HG02610 (cell line): ENCODE measurements at regions not wholly inside any gene's neighbourhood (a gene's known extent, or its start where the extent isn't known, plus 50 kb on each side); places are given as distances from the start of the nearest gene placed in this dataset.

Experiments used
- ATAC-seq: cut with Tn5 transposase; IDR thresholded peaks from one replicate; pipeline ENCODE4 v1.9.1; 2021; ENCODE audit warnings: mild to moderate bottlenecking, moderate library complexity; ENCODE audit not compliant: unreplicated experiment

DNA sequence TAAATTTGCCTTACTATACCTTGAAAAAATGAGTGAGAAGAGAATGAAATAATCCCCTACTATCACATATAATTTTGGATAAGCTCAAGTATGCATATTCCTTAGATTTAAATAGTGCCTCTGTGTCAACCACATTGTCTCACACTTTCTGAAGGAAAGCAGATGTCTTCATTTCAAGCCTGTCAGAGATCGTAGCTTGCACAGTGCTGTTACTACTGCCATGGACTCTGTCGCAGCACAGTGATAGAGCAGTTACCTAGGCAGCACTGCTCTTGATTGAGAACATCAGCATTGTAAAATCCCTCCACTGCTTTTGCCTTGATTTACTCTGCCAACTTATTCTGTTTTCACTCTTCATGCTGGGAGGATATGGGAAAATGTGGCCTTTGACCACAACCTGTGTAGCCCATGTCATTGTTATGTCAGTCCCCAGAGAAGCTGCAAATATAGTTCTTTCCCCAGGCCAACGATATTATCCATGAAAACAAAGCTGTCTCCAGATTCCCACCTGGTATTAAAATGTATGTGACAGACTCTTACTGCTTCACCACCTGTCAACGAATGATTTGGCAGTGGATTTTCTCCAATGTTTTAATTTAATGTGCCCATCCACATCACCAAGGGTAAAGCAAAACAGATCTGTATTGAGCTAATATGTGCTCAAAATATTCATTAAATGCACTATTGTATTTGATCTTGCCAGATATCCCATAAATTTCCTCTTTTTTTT lies 675.7 kb downstream of the METTL4 start:
- ATAC-seq, result no peak

GRCh38 chr18:1906421-1906820 lies 664.9 kb downstream of the METTL4 start:
- ATAC-seq, result no peak

DNA sequence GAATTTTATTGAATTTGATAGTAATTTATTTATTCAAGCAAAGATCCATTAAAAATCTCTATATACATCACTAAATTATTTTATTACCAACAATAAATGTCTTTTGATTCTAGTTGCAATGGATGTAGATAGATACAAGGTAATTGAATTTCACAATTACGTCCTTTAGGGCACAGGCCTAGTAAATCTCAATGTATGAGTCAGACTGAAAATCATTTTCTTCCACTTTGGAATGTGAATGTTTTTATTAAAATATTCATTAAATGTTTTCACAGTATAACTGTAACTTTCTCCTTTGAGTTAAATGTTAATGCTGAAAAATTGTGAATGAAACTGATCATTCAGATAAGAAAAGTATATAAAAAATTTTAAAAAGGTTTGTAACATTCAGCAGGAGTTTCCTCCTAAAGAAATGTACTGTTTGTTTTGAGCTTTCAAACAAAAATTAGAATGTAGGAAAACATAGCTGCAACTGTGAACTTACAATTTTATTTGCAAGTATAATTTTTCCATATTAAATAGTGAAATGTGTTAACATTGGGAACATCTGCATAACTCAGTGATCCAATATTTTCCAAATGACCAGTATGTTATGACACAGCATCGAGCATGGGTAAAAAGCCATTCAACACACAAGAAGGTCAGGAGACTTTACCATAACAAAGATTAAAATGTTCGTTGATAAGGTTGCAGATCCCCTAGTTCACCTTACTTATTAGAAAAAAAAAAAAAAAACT lies 663.7 kb downstream of the METTL4 start:
- ATAC-seq, result no peak

DNA sequence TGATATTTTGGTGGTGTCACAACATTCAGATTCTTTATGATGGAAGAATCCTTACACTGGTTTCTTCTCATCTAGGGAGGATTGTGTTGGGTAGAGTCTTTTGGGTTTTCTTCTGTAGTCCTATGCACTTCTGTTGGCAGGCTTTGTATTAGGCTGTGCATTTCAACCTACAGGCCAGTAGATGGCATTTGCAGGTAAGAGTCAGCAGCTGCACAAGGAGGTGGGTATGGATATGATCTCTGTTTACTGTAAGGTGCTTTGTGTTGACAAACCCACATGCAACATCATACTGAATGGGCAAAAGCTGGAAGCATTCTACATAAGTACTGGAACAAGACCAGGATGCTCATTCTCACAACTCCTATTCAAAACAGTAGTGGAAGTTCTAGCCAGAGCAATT lies 656.8 kb downstream of the METTL4 start:
- no peak for ATAC-seq

DNA sequence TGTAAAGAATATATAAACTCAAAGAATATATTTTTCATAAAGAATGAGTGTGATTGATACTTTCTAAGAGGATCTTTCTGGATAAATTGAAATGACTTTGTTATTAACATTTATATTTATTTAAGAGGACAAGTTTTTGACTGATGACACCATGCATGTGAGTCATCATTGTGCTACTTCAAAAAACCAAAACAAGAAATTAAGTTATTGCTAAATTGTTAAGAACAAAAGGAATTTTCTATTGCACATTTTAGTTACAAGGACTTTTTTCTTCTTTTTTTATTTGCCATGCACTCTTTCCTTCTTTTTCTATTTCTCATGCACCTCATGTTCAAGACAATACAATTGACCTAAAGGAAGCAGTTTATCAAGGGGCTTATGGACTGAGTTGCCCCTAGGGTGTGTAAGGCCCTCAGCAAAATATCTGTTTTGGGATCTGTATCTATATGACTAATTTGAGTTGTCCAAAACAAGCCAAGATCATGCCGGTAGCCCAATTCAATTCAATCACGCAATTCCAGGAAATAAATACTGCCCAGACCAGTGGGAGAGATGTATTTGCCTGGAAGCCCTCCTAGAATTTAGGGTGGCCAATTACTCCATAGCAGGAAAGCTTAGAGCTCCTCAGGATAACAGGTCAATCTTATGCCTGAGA lies 654.3 kb downstream of the METTL4 start:
- ATAC-seq, result no peak

- ATAC-seq, result no peak
Measured at GRCh38 chr18:1917569-1917968, 653.7 kb downstream of the METTL4 start.

DNA sequence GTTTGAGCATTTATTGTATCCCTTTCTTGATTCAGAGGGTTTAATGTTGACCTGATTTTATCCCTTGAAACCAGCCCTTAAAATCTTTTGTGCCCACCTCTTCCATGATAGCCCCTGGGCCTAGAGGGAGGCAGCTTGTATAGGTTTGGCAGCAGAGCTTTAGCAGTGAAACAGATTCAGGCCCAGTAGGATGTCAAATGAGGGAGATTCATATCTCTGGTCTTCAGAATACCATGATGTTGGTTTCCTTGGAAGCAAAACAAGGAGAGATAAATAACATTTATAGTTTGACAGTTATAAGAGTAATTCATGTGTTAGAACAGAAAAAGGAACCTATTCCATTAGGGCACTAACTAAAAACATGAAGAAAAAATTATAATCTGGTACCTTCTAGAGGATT lies 649.2 kb downstream of the METTL4 start:
- no peak for ATAC-seq

DNA sequence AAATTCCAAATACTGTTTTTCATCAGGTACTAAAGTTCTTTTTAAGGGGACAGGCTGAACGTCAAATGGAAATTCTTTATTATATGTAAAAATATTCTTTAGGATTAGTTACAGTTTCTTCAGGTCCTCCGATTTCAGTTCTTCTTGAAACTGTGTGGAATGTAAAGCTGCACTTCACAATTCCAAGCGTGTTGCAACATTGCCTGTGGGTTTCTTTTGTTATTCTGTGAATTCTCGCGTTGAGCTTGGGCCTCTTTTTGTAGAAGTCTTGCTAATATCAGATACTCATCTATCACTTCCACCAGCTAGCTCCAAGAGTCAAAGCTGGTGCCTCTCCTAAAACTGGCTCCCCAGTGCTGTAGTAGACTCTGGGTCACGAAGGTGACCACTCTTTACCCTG lies 642.6 kb downstream of the METTL4 start:
- no peak for ATAC-seq

DNA sequence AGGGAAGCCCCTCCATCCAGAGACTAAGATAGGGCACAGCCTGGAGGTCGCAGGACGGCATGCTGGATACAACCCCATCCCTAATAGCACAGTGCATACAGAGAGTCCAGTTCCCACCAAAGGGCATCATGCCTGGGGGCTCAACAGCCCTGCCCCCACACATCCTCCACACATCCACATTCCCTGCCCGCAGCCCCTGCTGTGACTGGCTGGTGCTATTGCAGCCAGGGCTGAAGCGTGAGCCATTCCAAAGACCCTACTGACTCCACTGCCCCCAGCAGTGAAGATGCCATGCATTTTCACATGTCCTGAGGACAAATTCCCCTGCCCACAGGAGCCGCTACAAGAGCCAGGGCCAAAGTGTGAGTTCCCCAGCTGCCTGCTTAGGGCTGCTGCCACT lies 641.6 kb downstream of the METTL4 start:
- ATAC-seq, result no peak

- no peak for ATAC-seq
Measured at GRCh38 chr18:1930291-1931270, 640.7 kb downstream of the METTL4 start.

DNA sequence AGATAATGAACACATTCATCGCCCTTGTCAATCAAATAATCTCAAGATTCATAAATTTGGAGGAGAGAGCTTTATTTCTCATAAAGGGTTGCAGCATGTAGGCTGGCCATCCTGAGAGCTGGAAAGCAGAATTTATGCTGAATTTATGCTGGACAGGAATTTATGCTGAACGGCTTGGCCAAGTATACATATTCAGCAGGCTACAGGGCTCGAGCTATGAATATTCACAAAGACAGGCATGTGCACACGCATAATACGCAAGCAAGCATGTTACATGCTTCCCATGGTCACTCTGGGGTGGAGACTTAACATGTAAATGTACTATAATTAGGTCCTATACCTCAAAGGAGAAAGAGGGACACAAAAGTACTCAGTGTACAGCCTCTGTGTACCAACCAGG lies 618.8 kb downstream of the METTL4 start:
- no peak for ATAC-seq

- no peak for ATAC-seq
Measured at GRCh38 chr18:1954583-1955312, 616.6 kb downstream of the METTL4 start.

DNA sequence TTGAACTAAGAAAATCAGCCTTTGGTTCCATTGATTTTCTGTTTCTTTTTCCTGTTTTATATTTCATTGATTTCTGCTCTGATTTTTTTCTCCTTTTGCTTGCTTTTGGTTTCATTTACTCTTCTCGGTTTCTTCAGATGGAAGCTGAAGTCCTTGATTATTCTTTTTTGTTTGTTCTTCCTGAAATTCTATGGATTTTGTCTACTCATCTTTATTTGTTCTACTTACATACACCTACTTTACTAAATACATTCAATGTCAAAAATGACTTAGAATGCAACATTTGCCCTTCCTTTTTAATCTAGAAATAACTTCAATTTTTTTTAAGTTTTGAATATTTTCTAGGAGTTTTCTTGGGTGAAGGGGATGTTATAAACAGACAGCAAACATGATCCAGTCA lies 612.5 kb downstream of the METTL4 start:
- ATAC-seq, result no peak

DNA sequence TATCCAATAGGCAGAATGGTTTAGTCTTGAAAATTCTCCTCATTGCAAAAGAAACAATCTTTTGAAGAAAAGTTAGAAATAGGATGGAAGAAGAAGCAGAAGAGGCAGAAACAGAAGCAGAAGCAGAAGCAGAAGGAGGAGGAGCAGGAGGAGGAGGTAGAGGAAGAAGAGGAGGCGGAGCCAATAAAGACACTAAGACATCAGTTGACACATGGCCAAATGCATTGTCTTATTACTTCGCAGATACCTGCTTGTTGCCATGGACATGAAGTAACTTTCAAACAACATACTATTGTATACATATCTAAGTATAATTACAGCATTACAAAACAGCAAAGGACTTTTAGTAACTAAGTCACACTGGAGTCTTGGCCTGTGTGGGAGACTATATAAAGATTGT lies 606.3 kb downstream of the METTL4 start:
- no peak for ATAC-seq

DNA sequence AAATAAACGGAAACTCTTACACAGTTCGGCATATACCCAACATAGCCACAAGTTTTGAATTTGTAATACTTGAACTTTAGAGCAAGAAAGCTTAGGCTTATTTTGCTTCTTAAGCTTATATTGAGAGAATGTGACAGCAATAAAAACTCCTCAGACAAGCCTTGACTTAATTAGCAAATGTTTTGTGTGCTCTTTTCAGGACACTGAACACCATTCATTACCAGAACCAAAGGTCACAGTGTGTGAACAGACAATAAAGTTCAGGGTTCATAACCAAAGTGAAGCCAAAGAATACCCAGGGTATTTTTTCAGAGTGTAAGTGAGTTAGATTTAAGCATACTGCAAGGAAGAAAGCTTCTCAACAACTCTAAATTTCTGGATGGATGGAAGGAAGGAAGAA lies 605.8 kb downstream of the METTL4 start:
- no peak for ATAC-seq

DNA sequence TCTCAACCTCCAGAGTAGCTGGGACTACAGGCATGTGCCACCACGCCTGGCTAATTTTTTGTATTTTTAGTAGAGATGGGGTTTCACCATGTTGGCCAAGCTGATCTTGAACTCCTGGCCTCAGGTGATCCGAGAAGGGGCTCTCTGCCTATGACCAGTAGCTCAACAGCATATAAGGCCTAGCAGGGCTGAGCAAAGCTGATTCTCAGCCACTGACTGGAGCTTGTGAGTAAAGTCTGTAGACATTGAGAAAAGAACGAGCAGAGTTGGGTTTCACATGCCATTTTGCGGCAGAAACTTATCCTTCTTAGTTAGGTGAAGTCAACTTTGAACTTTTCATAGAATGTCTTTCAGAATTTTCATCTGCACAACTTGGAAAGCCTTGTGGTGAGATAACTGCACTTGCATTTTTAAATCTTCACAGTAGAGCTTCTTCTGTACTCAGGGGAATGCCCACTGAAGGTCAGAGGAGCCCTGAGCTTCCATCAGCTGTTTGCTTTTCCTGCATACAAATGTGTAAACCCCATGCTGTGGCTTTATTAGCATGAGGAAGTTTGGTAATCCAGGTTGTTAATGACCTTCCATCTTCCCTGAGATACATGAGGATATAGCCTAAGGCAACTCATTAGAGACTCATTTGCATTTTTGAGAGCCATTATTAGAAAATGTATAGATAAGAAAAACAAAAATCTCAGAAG lies 602.4 kb downstream of the METTL4 start:
- ATAC-seq, result no peak

DNA sequence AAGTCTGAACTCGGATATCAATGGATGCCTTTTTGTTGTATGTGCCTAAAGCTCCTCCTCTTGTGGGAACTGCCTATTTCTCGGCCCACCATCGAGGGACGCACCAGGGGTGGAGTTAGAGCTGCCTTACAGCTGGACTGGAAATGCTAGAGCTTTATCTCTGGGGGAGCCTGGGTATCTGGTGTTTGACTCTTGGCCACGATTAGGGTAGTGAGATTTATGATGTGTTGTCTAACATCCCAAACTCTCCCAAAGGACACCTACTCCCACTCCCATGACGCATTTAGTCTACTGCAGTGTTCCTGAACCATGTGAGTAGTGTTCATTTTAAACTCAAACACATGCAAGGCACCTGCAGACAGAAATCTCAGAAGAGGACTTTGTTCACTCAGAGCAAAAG lies 594.8 kb downstream of the METTL4 start:
- no peak for ATAC-seq

DNA sequence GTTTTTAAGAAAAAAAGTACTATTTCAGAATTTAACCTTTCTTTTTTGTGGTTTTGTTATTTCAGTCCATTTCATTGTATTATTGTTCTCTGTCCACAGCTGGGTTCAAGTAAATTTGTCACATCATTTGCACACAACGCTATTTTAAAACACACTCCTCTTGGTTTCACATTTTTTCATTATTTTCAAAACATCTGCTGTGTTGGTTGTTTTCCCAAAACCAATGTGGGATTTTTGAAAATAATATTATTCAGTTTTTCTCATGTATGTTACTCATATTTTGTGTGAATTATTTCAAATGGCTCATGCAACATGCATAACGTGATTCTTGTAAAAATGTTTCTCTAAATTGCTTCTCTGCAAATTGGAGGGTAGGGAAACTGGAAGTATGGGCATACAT lies 589.2 kb downstream of the METTL4 start:
- ATAC-seq, result no peak

DNA sequence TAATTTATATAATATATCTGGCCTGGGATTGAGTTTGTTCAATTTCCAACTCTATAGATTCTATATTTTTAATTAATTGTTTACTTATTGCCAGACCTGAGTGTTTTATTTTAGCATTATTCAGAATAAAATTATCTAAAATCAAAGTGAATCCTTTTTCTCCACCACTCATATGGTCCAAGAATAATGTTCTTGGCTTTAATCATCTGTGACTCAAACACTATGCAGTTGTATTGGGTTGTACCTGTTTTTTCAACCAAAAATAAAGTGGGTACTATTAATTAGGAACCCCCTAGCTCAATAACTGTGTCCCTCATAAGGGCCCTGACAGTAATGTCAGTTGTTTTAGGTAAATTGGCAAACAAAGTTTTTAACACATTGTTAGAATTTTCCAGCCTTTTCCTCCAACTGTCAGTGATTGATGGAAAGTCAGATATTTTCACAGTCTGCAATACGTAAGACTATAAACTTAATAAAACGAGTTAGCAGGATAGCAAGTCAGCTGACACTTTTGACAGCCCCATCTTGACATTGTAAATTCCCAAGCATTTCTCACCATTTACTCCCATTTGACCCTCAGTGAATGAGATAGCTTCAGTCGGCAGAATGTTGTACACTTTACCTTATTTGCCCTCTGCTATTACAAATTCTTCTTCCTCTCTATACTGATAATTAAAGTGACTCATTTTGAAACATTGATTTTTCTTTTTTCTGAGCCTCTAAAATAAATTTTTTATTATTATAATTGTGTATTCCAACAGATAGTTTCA lies 587.4 kb downstream of the METTL4 start:
- no peak for ATAC-seq
